ENCODE measurements at regions not wholly inside any gene's neighbourhood (a gene's known extent, or its start where the extent isn't known, plus 50 kb on each side); places are given as distances from the start of the nearest gene placed in this dataset.
"Not testable (repeated sequence)": the region's sequence is repeated elsewhere in the genome, so short reads cannot be mapped to it uniquely, and the experiment has no call there.

DNA sequence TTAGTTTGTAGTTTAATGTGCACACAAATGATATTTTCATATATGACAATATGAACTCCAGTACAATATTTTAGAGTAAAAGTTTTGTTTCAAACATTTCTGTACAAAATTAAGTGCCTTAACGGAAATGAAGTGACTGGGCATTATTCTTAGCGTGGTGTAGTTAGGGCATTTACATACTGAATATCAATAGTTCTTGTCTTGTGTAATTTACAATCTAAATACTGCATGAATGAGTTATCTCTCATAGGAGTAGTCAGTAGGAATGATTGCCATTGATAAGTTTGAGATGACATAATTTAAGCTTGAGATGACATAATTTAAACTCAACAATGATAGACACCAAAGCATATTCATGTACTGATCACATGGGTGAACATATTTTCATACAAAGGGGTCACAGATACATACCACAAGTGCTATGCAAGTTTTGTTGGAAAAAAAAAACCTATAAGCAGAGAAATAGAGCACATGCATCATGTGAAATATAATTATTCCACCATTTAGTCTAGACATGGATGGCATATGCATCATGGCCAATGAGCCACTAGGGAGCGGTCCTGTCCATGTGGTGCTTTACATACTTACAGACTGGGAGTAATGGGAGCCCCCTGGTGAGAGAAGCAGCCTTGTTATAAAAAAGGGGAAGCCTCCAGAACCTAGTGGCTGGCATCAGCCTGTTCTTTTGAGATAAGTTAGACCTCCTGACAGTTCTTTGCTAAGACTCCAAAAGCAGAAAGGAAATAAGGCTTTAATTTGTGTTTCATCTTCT lies 1523.9 kb downstream of the MAT2B start:
- DNase-seq, result no peak

DNA sequence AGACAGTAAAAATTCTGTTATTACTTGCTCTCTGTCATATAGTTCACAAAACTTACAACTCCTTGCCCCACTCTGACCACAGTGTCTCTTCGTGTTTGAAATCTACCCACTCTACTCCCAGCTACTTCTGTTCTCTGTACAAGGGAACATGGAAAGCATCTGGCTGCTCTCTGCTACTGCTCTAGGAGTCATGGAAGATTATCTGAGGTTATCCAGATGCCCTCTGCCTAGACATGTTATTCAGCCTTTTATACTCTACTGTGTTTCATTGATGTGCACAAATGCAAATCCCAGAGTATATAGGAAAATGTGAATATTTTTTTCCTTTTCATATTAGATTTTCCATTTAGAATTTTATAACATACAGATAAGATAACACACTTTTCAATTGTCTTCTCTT lies 1525.6 kb downstream of the MAT2B start:
- no peak for DNase-seq

DNA sequence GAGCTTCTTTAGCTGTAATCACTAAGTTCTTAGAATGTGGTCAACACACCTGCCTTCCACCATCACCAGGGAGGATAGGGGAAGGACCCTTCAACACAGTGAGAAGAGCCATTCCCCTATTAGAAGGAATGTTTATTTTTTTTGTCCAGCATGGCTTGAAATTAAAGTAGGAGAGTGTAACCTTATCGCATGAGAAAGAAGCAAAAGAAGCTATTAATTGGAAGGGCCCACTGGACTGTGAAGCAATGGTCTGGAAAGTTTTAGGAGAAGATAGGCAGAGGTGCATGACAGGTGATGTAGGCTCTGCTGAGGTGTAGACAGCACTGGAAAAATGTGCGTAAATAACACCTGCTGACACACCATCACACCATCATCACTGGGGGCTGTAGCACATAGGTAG lies 1526.0 kb downstream of the MAT2B start:
- no peak for DNase-seq

DNA sequence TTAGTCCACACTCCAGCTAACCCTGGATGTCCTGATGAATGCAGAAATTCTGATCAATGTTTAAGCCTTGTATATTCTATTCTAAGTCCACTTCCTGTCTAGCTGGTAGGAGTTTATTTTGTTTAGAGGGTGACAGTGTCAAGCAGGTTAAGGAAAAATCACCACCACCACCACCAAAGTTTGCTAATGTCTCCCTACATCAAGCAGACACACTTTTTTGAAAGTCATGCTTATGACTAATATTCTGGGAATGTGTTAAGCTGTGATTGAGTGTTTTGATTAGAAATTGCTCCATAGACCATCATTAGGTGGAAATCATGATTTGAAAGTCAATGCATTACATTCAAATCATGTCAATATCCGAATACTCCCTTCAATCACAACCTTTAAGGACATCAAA lies 1530.1 kb downstream of the MAT2B start:
- no peak for DNase-seq

DNA sequence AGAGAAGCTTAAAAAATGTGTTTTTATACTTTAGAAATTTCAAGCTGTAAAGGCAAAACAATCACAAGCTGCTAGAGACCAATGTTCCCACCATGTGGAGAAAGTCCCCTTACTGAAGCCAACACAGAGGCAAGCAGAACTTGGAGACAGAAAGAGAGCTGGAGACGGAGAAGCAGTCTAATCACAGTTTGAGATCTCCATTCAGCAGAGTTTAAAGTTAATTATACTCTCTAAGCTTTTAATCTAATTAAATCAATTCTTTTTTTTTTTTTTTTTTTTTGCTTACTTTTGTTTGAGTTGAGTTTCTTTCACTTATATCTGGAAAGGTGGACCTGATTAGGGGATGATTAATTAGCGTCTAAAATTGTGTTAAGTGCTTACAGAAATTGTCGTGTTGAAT lies 1534.3 kb downstream of the MAT2B start:
- no peak for DNase-seq

DNA sequence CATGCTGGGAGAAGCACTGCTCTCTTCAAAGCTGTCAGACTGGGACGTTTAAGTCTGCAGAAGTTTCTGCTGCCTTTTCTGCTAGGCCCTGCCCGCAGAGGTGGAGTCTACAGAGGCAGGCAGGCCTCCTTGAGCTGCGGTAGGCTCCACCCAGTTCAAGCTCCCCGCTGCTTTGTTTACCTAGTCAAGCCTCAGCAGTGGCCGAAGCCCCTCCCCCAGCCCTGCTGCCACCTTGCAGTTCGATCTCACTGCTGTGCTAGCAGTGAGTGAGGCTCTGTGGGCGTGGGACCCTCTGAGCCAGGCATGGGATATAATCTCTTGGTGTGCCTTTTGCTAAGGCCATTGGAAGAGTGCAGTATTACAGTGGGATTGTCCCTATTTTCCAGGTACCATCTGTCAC lies 1540.5 kb downstream of the MAT2B start:
- DNase-seq, result not testable (repeated sequence)

DNA sequence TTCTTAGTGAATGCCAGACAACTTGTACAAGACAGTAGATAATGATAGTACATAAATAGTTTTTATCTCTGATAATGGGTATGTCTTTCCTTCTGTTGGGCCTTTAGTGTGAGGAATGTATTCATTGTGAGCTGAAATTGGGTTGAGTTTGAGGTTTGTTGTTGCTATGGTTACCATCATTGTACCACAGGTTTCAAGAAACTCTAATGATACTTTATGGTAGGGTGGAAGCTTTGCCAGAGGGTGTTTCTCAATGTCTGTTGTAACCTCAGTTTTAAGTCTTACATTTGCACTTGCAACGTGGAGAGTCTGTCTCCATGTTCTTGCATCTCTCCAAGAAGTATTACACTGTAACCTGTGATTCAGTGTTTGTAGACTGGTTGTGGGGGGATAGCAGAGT lies 1550.1 kb downstream of the MAT2B start:
- DNase-seq, result no peak

DNA sequence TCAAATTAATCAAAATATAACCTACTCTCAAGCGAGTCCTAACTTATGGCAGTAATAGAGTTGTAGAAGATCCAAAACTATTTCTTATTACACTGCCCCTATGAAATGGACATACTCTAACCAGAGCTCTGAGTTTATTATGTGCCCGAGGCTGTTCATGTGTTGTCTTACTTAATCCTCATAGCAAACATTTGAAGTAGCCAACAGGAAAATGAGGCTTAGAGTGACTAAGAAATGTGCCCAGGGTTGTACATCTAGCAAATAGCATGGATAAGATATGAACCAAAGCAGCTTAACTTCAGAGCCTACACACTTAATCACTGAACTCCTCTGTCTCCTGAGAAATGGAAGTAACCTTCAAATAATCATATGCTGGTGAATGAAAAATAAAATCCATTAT lies 1551.7 kb downstream of the MAT2B start:
- no peak for DNase-seq

DNA sequence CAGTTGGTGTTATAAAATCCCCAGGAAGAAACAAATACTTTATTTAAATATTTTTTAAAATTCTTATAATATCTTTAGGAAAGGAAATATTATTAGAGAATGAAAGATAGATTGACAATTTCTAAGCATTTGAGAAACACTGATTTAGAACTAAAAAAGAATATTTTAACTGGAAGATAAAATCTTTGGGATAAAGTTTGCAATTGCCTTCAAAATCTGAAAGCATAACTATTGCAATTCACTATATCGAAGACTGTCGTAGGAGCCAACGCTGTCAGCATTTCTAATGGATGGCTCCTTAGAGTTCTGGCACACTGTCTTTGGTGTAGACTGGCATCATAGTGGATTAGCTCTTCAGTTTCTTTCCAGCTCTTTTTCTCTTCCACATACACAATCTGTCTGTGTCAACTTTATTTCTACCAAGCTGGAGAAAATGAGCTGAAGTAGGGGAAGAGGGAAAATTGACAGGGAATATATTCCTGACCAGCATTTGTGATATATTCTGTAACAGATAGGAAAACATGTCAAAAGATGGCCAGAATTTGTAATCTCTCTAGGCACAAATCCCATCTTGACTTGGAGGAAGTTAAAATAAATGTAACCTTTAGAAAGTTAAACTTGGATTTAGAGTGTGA lies 1561.4 kb downstream of the MAT2B start:
- DNase-seq, result no peak

DNA sequence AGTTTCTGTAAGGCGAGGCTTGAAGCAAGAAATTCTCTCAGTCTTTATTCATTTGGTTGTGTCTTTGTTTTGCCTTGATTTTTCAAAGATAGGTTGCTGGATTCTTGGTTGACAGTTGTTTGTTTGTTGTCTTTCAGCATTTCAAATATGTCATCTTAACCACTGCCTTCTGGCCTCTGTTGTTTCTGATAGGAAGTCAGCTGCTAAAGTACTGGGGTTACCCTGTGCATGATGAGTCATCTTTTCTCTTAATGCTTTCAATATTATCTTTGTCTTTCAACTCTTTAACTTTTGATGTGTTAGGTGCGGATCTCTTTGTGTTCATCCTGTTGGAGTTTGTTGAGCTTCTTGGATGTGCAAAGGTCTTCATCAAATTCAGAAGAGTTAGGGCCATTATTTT lies 1571.3 kb downstream of the MAT2B start:
- DNase-seq, result no peak

DNA sequence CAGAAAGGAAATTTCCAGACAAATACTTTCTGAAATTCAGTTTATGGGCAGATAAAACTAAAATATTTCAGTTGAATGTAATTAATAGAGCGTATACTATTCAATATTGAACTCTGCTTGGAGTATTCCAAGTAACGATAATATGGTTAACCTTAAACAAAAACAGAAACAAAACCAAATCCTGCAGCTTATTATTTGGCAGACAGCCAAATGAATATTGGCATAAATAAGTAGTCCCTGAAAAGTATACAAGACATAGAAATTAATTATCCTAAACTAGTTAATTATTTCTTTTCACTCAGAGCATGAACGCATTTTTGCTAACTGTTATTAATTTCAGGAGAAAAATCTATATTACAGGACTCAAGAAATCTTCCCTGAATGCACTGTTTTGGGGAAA lies 1574.0 kb downstream of the MAT2B start:
- DNase-seq, result no peak

DNA sequence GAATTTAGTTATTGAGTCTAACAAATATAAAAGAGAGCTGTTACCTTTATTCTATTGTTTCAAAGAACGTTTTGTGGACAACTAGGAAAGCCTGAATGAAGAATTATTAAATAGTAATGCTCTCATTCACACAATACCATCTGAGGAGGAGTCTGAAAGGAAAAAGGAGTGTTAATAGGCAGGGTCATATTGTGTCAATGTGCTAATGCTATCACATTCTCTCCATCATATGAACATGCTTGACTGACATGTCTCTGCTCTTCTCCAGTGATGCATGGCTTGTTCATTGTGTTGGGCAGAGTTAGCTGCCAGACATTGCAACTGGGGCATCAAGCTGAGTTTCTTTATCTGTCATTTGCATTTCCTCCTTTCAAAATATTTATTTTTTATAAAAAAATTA lies 1578.0 kb downstream of the MAT2B start:
- no peak for DNase-seq

DNA sequence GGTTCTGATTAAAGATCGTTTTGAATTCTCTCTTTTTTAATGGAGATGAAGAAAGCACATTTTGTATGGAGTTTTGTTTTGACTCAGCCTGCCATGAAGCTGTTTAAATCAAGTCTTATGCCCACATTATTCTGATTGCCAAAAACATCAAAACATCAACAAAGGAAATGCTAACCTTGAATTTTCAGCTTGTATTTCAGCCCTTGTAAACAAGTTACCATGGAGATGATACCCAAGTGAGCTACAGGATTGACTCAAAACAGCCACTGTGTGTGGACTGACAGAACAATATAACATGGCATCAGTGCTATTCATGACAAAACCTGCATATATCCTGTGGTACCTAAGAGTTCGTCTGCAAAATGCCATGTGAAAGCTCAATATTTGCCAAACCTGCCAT lies 1581.0 kb downstream of the MAT2B start:
- no peak for DNase-seq

DNA sequence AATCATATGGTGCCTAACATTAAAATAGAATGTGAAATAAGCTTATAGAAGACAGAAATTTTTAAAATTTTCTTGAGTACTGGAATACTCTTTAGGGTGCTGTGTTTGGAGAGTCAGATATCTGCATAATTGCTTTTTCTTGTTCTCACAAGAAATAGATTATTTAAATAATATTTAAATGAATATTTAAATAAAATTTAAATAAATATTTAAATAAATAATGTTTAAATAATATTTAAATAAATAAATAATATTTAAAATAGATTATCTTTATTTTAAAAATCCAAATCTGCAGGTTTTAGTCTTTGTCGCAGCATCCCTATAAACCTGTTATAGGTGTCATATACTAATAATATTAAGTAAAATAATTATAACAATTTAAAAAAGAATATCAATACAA lies 1589.4 kb downstream of the MAT2B start:
- DNase-seq, result no peak

DNA sequence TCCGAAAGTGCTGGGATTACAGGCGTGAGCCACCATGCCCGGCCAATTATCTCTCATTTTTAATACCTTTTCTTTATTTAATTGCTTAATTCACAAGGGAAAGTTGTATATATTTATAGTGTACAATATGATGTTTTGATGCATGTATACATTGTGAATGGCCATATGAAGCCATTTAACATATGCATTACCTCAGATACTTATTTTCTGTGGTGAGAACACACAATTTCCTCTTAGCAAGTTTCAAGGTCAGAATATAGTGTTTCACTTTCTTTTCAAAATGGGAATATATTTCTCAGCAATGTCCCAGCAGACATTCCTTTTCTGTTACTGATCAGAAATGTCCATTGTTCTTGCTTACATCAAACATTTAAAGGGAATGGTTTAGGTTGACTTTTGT lies 1596.3 kb downstream of the MAT2B start:
- no peak for DNase-seq

DNA sequence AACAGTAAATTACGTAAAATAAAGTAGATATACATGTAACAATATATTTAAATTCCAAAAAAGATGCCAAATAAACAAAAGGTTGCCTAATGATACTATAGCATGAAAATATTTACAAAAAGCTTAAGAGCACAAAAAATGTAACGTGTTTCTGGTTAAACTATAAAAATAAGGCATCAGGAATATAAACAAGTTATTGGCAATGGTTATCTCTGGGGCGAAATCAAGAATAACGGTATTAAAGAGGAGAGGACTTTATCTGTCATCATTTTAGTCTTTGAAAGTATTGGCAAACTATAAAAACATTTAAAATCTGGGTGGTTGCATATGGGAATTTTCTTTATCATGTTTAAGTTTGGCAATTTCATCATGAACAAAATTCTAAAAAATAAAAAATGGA lies 1599.2 kb downstream of the MAT2B start:
- no peak for DNase-seq

DNA sequence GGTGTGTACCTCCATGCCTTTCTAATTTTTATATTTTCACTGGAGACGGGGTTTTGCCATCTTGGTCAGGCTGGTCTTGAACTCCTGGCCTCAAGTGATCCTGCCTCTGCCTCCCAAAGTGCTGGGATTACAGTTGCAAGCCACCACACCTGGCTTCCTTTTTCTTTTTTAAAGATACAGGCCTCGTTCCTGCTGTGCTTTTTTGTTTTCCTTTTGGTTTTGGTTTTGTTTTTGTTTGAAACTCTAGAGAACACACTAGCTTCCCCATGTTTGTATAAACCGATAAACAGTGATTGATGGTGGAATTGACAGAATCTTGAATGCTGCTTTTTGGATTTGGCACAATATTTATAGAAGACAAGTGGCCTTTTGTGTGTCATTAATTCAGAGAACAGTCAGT lies 1603.4 kb downstream of the MAT2B start:
- no peak for DNase-seq

DNA sequence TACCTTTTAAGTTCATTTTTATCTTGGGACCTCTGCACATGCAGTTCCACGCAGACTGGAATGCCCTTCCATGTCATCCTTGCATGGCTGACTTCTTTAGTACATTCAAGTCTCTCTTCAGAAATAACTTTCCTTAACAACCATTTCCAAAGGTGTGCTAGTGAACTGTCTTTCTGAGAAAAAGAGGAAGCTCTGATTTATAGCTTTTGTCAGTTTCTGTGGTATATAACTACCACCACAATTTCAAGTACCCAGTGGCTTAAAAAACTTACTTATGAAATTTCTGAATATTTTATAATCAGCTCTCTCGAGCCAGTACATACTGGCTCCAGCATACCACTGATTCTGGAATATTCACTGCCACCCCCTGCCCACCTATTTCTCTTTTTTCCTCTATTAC lies 1613.8 kb downstream of the MAT2B start:
- no peak for DNase-seq

DNA sequence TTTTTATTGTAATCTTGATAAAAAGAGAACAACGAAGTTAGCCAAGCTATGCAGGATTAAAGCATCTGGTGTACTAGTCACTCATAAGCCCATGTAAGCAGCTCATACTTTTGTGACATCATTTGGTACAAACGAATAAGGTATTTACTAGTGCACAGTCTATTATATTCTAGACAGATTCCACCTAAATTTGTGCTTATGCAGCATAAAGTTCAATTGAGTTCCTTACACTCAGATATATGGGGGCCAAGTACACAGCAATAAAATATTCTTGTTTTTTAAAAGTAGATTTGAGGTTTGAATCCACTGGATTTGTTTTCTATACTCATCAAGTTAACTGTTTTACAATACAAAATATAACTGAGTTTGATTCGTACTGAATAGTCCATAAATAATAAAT lies 1621.2 kb downstream of the MAT2B start:
- no peak for DNase-seq

DNA sequence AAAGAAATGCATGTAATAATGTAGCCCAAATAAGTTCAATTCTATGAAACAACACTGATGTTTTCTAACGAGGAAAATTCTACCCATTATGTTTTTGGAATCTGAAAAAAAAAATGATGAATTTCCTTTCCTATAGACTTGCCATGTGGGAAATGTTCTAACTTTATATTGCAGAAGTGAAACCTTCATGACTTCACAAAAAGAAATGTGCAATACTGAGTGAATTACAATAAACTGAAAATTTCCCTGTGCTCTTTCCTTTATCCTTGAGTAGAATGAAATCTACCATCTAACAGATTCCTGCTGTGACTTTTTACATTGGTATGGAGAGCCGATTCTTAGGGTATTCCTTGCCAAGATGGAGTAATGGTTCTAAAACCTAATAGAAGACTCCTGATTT lies 1622.5 kb downstream of the MAT2B start:
- no peak for DNase-seq

DNA sequence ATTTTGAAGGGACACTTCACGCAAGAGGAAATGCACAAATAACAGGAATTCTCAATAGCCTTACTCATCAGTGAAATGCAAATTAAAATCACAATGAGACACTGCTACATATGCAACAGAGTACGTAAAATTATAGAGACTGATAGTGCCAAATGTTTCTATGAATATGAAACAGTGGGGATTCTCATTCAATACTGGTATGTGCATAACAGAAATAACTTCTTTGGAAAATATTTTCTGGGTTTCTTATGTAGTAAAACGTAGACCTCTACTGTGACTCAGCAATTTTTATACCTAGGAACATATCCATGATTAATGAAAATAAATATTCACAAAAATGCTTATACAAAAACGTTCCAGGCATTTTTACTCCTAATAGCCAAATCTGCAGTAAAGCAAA lies 1625.2 kb downstream of the MAT2B start:
- DNase-seq, result no peak

DNA sequence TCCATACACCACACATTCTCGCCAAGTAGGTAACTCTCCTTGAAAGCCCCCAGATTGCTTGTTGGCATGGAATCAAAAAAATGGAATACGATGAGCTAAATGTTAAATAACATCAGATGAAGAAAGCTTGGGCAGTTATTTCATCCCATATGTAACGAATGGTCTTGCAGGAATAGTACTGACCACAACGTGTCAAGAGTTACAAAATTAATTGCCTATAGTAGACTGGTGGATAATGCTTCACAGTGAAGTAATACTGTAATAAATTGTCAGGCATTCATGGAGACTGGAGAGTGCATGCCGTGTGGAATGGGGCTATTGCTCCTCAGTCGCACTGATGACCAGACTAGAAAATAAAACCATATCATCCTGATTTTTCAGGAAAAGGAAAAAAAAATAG lies 1628.7 kb downstream of the MAT2B start:
- DNase-seq, result no peak

DNA sequence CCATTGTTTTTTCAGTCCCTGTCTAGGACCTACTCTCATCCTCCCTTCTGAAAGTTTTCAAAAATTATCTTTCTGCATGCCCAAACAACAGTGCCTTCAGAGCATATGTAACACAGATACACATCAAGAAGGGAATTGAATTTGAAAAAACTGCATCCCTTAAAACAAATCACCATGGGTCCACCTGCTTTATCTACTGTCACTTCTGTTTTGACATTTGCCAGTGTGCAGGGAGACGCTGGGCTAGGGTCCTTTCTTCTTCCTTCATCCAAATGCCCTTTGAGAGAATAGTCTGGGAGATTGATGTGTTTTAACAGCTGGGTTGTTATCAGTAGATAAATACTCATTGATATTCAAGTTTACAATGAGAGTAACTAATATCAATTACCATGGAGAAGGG lies 1630.1 kb downstream of the MAT2B start:
- DNase-seq, result no peak

DNA sequence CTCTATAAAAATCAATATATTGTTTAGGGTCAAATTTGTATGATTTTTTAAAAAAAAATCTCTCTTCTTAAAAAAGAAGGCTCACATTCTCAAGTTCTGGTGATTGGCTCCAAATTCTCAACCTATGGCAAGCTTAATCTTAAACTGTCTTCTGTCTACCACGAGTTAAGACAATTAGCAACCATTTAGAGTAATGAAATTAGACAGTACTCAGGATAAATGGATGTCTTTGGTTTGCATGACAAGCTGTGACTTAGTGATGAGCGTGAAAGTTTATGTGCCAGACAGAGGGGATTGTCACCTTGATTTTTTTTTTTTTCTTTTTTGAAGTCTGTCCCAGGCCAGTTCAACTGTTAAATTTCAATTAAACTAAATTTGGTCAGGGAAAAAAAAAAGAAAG lies 1632.3 kb downstream of the MAT2B start:
- DNase-seq, result no peak

DNA sequence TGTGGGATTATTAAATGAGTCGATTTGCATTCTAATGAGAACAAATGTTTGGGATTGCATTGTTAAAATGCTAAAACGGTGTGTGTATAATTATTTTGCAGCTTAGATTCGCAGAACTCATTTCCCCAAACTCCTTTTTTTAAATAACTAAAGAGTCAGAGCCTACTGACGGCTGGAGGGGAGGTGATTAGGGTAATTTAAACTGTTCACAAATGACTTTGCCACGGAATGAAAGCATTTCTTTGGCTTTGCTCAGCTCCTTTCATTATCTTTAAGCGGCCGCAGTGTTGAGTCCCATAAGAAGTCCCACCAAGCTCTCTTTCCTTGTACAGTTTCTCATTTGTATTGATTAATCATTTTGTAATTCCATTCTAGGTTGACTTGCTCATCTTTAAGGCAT lies 1632.8 kb downstream of the MAT2B start:
- DNase-seq, result no peak

All from dermis blood vessel endothelial cell (primary cell).